Spleen (tissue), 7 donors: ENCODE measurements at regions not wholly inside any gene's neighbourhood (a gene's known extent, or its start where the extent isn't known, plus 50 kb on each side); places are given as distances from the start of the nearest gene placed in this dataset.

ENCODE experiments used
- CTCF ChIP-seq, 11 experiments: fragments of 200-600 bp in 7 of 11; fragments of 450-650 bp in 4 of 11; sonication (generic) in 4 of 11; IDR thresholded peaks in 8 of 11; conservative IDR thresholded peaks in 3 of 11; 1 replicate in 7 of 11; 2 replicates in 4 of 11; pipeline versions ENCODE4 v1.4.0 to v1.8.0; 2016 to 2021; ENCODE audit warnings: antibody characterized with exemption in 11 of 11, inconsistent platforms in 4 of 11, mild to moderate bottlenecking in 1 of 11
- POLR2A ChIP-seq, 3 donors: fragments of 450-650 bp; IDR thresholded peaks; one replicate each; pipeline ENCODE4 v1.5.1; 2017; ENCODE audit warnings: antibody characterized with exemption in 3 of 3, mild to moderate bottlenecking in 1 of 3
- donor health status: DM: no; HTN: no; CAD: no; lungs with moderate emphysema.
- donor health status: DM: no; HTN: no; CAD: no.
- donor health status: DM: no; HTN: no; CAD: no.

- TF ChIP-seq CTCF (IDR thresholded peaks at IDR 0.05 in 8 of 11, conservative IDR thresholded peaks at IDR 0.05 in 3 of 11) (no peak), POLR2A (IDR thresholded peaks at IDR 0.05) (no peak)
Measured at GRCh38 chr20:22526512-22527012, 57.8 kb downstream of the FOXA2 start.
